Suppressor macrophage treated with lipopolysaccharide for 4 hours (primary cell): ENCODE measurements at regions not wholly inside any gene's neighbourhood (a gene's known extent, or its start where the extent isn't known, plus 50 kb on each side); places are given as distances from the start of the nearest gene placed in this dataset.

Source experiments
- DNase-seq: peaks from one replicate; pipeline ENCODE4 v3.0.0-alpha.2; 2020

DNA sequence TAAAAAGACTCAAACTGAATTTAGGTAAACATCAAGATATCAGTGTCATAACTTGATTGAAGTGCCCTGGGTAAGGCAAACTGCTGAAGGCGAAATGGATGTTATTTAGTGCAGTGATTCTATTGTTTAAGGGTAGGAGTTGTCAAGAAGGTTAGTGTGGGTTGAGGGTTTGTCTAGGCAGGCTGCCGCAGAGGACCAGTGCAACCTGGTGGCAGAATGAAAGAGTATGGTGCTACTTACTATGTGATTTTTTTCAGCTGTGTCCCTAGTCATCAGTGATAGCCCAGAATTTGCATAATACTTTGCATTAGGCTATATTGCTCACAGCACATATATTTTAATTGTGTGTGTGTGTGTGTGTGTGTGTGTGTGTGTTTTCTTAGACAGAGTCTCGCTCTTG lies 1127.0 kb downstream of the GALC start:
- DNase-seq: no peak

DNA sequence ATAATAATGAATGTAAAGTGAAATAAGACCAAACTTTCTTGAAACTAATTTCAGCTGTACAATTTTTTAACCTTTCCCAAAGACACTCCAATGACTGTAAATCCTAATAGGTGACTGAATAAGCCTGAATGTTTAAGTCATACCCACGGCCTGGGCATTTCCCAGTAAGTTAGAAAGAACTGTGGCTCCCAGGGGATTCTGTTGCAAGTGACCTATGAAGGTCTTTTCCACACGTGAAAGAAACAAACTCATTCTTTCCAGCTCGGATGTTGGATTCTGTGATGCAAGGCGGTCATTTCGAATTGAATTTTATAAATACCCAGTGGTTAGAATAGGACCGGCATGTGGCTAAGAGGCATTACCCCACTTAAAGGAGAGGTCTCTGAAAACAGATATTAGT lies 1134.4 kb downstream of the GALC start:
- DNase-seq: no peak

DNA sequence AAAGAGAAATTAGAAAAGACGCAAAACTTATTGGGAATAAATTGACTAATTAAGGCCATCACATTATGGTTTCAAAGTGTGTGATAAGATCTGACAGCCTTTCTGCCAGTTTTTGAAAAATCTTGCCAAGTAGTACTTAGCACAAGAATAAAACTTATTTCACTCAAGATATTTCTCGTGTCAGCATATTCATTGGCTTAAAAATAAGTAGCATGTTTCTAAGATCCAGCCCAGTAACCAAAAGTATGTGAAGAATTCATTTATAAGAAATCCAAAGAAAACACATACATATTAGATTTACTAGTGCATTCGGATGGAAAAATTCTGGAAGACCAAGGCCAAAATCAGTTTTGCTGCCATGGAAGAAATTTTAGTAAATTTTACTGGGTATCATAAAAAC lies 1135.0 kb downstream of the GALC start:
- no peak for DNase-seq

DNA sequence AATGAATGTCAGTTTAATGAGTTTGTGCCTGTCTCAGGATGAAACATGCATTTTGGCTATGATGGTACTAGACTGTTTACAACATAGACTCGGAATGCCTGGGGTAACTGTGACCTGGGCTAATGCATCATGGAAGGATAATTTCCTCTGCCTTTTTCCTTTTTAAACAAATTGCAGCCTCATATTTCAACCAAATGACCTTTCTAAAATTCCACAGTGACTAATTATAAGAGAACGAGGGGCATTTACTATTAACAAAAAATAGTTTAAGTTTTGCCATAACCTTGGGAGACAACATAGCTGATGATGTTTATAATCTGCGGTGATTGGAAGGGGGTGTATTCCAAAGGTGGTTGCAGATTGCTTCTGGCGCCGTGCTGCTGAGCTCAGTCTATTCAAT lies 1140.5 kb downstream of the GALC start:
- no peak for DNase-seq

DNA sequence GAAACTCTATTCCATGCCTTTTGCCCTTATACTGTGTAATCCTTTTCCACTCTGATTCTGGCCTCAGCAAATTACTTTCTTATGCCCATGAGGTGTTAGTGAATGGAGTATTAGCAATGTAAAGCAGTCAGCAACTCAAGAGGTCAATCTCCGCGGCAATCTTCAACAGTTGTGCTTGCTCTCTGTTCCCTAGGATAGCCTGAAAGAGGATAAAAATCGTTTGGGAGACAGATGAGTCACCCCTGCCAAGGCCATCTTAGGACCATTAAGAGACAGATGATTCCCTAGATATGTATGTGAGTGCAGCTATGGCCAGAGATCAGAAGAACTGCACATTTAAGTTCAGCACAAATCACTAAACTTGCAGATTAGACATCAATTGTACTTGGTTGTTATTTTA lies 1145.8 kb downstream of the GALC start:
- DNase-seq: no peak

DNA sequence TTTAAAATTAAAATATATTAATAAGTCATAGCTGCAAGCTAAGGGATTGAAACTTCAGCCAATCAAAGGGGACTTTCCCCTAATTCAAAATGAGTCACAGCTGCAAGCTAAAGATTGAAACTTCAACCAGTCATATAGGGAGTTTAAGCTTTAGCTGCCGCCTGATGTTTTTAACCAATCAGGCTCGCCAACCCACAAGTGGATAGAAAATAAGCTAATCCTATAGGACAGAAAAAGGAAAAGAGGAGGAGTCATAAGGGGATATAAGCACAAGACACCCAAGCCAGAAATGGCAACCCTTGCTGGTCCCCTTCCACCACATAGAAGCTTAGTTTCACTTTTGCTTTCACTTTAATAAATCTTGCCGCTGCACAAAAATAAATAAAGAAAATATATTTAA lies 1154.6 kb downstream of the GALC start:
- peak; percentile 4 for DNase-seq

DNA sequence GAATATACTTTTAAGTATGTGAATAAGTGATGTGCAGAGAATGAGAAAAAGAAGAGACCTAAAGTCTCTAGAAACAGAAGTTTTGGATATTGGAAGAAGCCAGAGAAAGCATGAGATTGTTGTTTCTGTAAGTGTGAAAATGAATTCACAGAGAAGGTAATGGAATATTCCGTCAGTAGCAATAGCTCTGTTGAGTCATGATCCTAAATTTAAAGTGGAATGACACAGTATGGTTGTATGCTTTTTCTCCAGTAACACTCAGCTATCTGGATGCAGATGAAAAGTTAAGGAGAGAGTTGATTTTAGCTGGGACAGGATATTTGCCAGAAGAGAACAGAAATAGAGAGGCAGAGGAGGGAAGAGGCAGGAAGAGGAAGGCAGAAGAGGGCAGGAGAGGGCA lies 1166.3 kb downstream of the GALC start:
- DNase-seq: no peak

DNA sequence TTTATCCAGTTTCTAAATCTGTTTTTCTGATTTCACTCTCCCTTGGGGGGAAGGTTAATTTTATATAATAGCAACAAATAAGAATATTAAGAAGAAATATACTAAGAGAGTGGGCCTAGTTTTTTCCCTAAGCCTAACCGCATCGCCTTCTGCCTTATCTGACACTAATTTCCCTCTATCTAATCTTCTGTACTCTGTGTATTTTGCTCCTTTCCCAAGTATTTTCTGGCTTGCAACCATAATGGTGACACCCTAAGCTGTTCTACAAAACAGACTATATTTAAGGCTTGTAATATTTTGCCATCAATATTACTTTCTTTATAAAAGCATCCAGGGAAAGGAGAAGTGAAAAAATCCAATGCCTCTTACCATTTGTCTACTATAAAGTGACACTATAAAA lies 1168.8 kb downstream of the GALC start:
- no peak for DNase-seq

DNA sequence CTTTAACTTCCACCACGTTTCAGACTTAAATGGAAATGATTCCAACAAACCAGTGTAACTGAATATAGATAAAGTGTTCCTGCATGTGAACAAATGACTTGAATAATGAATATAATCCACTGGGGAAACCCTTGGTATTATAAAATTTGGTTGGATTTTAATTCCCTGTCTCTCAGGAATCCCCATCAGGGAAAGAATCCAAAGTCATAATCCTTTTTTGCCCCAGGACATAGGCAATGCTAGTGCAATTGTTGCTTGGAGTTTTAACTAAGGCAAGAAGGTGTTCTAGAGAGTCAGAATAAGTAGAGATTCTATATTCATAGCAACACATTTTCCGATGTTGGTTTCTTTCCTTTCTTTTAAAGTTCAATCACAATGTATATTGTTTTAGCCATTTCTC lies 1169.4 kb downstream of the GALC start:
- DNase-seq: no peak

DNA sequence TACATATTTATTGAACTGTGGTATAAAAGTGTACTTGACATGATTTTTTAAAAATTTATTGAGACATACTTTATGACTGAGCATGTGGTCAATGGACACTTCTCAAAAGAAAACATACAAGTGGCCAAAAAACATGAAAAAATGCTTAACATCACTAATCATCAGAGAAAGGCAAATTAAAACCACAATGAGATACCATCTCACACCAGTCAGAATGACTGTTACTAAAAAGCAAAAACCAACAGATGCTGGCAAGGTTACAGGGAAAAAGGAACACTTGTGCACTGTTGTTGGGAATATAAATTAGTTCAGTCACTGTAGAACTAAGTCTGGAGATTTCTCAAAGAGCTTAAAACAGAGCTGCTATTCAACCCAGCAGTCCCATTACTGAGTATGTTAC lies 1177.6 kb downstream of the GALC start:
- no peak for DNase-seq

DNA sequence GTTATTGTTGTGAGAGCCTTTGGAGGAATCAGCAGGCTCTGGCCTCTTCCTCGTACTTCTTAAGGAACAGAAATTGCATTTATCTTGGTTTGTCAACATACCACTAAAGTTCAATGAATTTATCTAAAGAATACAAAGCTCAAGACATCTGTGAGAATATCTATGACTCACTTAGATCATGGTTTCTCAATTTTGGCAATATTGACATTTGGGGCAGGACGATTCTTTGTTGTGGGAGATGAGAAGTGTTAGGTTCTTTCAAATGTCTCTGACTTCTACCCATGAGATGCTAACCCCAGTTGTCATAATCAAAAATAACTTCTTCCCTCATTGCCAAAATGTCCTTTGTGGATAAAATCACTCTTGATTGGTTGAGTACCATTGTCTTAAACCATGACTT lies 1190.3 kb downstream of the GALC start:
- no peak for DNase-seq

DNA sequence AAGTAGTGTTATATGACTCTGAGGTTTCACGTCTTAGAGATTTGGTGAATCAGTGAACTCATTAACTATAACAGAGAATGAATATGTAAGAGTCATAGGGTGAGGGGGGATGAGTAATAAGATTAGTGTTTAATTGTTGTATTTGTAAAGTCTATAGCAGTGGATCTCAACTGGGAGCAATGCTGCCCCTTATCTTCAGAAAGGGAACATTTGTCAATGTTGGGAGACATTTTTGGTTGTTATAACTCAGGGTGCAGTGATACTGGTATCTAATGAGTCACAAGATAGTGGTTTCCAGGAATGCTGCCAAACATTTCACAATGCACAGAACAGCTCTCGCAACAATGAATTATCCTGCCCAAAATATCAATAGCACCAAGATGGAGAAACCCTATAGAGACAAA lies 1193.7 kb downstream of the GALC start:
- peak; percentile 29 for DNase-seq

DNA sequence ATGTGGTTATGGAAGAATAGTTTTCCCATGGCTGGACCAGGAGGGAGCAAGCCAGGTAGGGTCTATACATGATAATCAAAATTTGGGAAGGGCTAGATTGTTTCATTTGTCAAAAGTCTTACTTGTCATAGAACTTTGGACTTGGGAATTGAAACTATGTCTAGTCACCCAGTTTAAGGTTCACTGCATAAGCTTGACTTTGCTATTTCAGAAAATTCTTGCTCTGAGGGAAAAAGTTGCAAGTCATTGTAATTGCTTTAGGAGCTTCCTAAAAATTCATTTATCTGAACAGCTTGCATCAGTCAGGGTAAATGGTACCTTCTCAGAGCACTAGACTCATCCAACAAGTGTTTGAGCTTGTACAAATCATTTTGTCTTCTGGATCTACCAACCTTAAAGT lies 1194.7 kb downstream of the GALC start:
- DNase-seq: no peak

DNA sequence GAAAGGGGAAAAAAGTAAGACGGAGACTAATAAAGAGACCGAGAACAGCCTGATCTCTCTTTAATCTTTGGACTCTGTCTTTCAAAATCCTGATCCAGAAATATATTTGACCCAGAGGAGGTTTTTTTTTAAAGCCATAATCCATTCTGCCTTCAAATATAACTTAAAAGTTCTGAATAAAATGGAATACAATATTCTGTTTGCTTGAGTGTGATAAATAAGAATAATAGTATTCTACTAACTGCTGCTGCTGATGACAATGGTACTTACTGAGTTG lies 1196.0 kb downstream of the GALC start:
- DNase-seq: no peak

DNA sequence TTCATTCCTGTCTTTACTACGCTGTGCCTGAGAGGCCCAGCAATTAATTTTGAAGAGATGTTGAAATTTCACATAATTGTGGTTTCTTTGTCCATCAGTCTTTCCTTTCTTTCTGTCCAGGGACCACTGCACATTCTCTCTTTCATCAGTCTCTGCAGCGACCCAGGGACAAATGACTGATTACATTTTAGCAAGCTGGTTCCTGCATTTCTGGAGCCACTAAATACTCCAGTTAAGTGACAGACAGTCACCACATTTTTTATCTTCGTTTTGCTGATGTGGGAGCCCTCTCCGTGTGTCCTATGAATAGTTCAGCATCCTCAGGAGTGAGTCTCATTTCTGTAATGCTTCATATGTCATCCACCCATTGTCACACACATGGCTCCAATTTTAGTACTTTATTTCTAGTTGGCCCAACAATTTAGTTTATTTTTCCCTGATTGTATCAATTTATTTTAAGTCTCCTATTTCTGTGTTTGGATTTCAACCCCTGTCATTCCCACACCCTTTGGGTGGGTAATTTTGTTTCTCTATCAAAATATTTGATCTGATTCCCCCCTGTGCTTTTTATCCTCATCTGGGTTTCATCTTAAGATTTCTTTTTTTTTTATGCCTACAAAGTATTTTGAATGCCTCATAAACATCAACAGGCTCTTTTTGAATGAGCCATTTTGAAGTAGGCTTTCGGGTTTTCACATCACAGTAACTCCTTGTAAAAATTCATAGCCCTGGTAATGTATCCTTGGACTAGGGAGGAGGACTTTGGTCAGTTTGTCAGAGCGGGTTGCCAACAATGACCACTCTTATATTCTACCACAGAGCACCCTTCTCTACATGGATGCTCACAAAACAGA lies 1196.5 kb downstream of the GALC start:
- no peak for DNase-seq

DNA sequence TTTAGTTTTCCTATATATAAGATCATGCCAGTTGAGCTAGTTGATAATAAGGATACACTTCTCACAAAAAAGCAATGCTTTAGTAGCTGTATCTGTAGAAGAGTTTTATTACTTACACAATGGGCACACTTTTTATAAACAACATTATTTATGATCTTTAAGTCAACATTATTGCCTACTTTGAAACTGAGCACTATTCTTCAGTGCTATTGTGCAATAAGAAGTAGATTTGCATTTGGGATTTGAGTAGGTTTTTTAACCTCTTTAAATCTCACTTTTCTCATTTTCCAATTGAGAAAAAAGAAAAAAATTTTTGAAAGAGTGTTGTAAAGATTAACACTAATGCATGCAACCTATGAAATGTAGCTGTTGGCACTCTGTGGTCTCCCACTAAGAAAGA lies 1198.3 kb downstream of the GALC start:
- no peak for DNase-seq

DNA sequence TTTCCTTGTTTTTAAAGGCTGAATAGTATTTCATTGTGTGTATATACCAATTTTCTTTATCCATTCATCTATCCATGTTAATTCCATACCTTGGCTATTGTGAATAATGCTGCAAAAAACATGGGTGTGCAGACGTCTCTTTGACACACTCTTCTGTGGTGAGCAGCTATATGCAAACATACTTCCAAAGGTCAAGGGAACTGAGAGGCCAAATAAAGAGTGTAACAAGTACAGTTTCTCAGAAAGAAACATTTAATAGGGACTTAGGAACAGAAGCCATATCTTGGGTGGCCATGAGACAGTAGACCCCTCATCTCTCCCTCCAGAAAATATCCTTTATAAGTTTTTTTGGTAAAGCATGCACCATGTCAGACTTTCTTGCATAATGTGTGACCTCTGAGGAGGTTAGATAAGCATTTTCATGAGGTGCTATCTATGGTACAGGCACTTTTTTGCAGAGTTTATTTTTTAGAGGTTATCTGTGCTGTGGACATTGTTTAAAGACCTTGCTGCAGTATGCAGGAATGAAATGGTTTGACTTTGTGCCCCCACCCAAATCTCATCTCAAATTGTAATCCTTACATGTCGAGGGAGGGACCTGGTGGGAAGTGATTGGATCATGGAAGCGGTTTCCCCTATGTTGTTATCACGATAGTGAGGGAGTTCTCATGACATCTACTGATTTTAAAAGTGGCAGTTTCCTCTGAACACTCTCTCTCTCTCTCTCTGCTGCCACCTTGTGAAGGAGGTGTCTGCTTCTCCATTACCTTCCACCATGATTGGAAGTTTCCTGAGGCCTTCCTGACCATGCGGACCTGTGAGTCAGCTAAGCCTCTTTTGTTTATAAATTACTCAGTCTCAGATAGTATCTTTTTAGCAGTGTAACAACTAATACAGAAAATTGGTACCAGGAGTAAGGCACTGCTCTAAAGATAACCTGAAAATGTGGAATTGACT lies 1202.3 kb downstream of the GALC start:
- no peak for DNase-seq

DNA sequence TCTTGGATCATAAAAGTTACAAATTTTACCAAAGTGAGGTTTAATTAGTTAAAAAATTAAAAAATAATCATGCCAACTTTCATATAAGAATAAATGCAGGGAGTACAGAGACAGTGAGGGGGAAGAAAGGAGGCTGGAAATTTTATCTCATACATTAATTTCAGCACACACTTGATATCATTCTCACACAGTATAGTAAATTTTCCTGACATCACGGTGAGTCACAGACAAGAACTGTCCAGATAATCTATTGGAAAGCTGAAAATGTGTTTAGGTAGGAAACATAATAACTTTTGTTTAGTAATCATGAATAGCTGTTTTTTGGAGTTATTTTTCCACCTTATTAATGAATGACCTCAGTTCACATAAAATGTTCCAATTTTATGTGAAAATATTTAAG lies 1204.8 kb downstream of the GALC start:
- no peak for DNase-seq

DNA sequence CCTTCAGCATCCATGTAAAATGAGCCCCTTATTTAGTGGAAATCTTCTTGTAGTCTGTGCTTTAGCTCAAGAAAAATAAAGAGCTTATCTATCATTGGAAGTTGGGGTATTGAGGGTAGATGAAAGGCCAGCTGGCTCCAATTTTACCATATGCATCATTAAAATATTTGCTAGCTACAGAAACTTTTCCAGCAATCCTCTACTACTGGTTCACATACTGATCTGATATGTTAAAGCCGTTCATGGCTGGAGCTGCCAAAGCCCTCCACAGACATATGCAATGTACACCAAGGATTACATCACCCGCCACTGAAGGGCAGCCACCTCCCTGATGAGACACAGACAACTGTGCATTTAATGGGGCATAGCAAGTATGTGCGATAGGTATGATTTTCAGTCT lies 1205.3 kb downstream of the GALC start:
- no peak for DNase-seq

DNA sequence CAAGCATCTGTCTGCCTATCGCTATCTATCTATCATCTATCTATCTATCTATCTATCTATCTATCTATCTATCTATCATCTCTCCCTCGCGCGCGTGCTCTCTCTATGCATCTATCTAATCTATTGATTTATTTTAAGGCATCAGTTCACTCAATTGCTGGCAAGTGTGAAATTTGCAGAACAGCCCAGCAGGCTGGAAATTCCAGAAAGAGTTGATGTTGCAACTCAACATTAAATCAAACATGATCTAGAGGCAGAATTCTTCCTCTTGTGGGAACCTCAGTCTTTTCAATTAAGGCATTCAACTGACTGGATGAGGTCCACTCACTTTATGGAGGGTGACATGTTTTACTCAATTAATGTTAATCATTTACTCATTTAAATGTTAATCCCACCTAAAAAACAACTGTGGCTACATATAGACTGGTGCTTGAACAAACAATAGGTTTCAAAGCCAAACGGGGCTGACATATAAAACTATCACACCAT lies 1210.8 kb downstream of the GALC start:
- DNase-seq: no peak

DNA sequence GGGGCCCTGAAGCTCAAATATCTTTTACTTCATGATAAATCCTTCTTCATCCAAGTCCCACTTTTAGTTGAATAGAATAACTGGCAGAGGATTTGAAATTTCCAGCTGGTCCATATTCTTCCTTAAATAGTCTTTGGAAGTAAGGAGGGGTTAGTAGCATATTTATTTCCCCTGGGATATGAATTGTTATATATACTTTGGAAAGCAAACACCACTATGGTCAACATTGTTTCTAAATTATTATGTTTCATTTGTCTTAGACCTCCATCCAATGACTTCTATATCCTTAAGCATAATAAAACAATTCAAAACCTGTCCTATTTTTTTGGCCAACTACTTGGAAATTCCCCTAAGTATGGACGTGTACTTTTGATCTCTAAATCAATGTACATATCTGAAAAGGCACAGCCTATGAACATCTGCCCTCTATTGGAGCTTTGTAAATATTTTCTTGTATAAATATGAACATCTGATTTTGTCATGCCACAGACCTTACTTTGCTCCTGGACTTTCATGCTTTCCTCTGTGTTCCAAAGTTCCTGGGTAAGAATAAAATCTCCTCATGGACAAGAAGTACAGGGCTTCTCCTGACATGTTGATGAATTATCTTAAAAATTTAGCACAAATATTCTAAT lies 1212.0 kb downstream of the GALC start:
- DNase-seq: no peak

DNA sequence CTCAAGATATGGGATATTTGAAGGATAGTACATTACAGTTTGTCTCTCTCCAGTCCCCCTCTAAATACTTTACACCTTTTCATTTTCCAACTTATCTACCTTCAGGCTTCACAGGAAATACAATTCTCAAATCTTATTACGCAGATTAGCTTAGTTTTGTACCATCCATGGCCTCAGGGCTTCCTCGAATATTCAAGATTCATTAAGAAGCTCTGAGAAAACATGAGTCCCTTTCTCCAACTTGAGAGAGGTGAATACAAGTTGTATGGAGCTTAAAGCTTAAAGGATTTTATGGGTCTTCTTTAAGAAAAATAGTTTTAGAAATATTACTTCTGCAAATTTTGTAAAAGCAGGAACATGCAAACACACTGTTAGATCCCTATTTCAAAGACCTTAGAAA lies 1212.5 kb downstream of the GALC start:
- DNase-seq: no peak

DNA sequence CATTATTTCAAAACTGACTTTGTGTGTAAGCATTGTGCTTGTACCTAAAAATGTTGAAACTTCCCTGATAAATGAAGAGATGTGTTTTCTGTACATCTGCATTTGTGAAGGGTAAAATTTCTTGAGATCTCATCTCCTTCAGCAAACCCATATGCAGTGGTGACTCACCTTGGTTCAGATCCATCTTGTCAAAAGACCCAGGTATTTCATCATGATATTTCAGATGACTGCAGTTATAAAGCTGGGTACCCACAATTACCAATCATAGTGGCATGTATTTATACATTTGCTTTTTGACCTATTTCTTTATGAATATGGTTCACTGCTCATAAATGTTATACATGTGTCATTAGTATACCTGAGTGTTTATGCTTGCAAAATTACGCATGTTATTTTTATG lies 1213.6 kb downstream of the GALC start:
- no peak for DNase-seq
